ENCODE measurements at regions not wholly inside any gene's neighbourhood (a gene's known extent, or its start where the extent isn't known, plus 50 kb on each side); places are given as distances from the start of the nearest gene placed in this dataset.

- no peak for TF ChIP-seq ZNF561 (tag by site-specific recombination; IDR thresholded peaks at IDR 0.05; ENCODE audit: borderline replicate concordance)
- TF ChIP-seq ZNF292 (tag by site-specific recombination; IDR thresholded peaks at IDR 0.05; ENCODE audit: borderline replicate concordance, low read depth): no peak
- no peak for TF ChIP-seq ZNF391 (tag by site-specific recombination; IDR thresholded peaks at IDR 0.05; ENCODE audit: borderline replicate concordance, low read depth)
- TF ChIP-seq KLF9 (tag by site-specific recombination; IDR thresholded peaks at IDR 0.05; ENCODE audit: low read depth): no peak
- TF ChIP-seq ZNF214 (tag by site-specific recombination; IDR thresholded peaks at IDR 0.05; ENCODE audit: borderline replicate concordance): no peak
- TF ChIP-seq ZNF169 (tag by site-specific recombination; IDR thresholded peaks at IDR 0.05): no peak
- TF ChIP-seq ZNF223 (tag by site-specific recombination; IDR thresholded peaks at IDR 0.05): no peak
- no peak for TF ChIP-seq ZNF571 (tag by site-specific recombination; IDR thresholded peaks at IDR 0.05)
- no peak for TF ChIP-seq YY1 (tag by site-specific recombination; IDR thresholded peaks at IDR 0.05)
- H3K9me3 ChIP-seq (ENCODE audit: control insufficient read depth, insufficient read depth, low read depth, low read length): no peaks in the 10 kb centered on the region
- no peak overlapping the region for H3K4me3 ChIP-seq (ENCODE audit: low read depth, low read length)
- POLR2A ChIA-PET: no interaction called here
- CTCF ChIA-PET: no interaction called here
- H3K27ac ChIP-seq (ENCODE audit: extremely low read depth, low read depth, low read length): no peak overlapping the region
- no peaks in the 10 kb centered on the region for H3K36me3 ChIP-seq (ENCODE audit: control insufficient read depth in 2 of 2, insufficient read depth in 1 of 2, low read length in 2 of 2)
- H3K4me1 ChIP-seq (ENCODE audit: control insufficient read depth, insufficient read depth, low read length): no peaks in the 10 kb centered on the region
Measured at GRCh38 chr12:16121953-16122352, 155.5 kb downstream of the SLC15A5 start.

- Histone ChIP-seq H3K27ac (ENCODE audit: extremely low read depth, low read depth, low read length) (no peak overlapping the region), H3K4me1 (ENCODE audit: control insufficient read depth, insufficient read depth, low read length) (no peaks in the 10 kb centered on the region), H3K4me3 (ENCODE audit: low read depth, low read length) (no peak overlapping the region), H3K36me3 (ENCODE audit: control insufficient read depth in 2 of 2, insufficient read depth in 1 of 2, low read length in 2 of 2) (no peaks in the 10 kb centered on the region), H3K9me3 (ENCODE audit: control insufficient read depth, insufficient read depth, low read depth, low read length) (no peaks in the 10 kb centered on the region)
- ChIA-PET CTCF (no interaction called here), POLR2A (no interaction called here)
- TF ChIP-seq ZBTB21 (tag by site-specific recombination; IDR thresholded peaks at IDR 0.05) (peak; percentile 72), KLF8 (tag by site-specific recombination; IDR thresholded peaks at IDR 0.05) (0 out of 2 replicates have a peak, but pooled peaks have one; percentile 21), YY2 (tag by site-specific recombination; IDR thresholded peaks at IDR 0.05) (no peak), ZNF629 (tag by site-specific recombination; IDR thresholded peaks at IDR 0.05) (peak; percentile 80), PRDM2 (tag by site-specific recombination; IDR thresholded peaks at IDR 0.05; ENCODE audit: borderline replicate concordance) (no peak), SCRT2 (tag by site-specific recombination; IDR thresholded peaks at IDR 0.05) (peak; percentile 54; the same call in 1 of the 2 replicates), ZNF560 (tag by site-specific recombination; IDR thresholded peaks at IDR 0.05; ENCODE audit: borderline replicate concordance) (no peak), ZNF362 (tag by site-specific recombination; IDR thresholded peaks at IDR 0.05) (0 out of 2 replicates have a peak, but pooled peaks have one; percentile 50), ZNF366 (tag by site-specific recombination; conservative IDR thresholded peaks at IDR 0.05) (0 out of 2 replicates have a peak, but pooled peaks have one; percentile 27), ATF2 (tag by site-specific recombination; IDR thresholded peaks at IDR 0.05; ENCODE audit: low read depth) (peak; percentile 22; the same call in 1 of the 2 replicates)
Measured at GRCh38 chr12:16119618-16120415, 157.7 kb downstream of the SLC15A5 start.

Measured in HEK293 (cell line).